ENCODE measurements at regions not wholly inside any gene's neighbourhood (a gene's known extent, or its start where the extent isn't known, plus 50 kb on each side); places are given as distances from the start of the nearest gene placed in this dataset.

- no peak for DNase-seq (ENCODE audit: low spot score)
- no peak for TF ChIP-seq CTCF (IDR thresholded peaks at IDR 0.05; ENCODE audit: extremely low read depth, missing control alignments)
Observed at GRCh38 chr10:31145986-31146385, 114.3 kb upstream of the ZNF438 start.

GRCh38 chr10:31146491-31147209 is 115.0 kb upstream of the ZNF438 start:
- no peak for DNase-seq (ENCODE audit: low spot score)
- TF ChIP-seq CTCF (IDR thresholded peaks at IDR 0.05; ENCODE audit: extremely low read depth, missing control alignments), result no peak

DNA sequence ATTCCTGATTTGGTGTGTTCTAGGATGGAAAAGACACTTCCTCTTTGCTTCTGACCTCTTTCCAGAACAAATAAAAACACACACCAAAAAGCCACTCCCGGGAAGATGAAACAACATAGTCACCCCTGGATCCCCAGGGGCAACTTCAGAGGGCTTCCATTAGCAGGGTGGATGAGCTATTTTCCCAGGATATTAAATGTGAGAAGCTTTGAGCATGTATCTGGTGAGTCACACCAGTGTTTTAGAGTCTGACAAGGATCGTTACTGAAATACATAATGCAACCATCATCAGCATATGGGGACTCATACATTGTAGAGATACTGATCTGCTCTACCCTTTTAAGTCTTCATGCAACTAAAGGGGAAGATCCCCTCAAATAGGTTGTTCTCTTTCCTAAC is 115.5 kb upstream of the ZNF438 start:
- DNase-seq (ENCODE audit: low spot score), result no peak
- TF ChIP-seq CTCF (IDR thresholded peaks at IDR 0.05; ENCODE audit: extremely low read depth, missing control alignments), result no peak

DNA sequence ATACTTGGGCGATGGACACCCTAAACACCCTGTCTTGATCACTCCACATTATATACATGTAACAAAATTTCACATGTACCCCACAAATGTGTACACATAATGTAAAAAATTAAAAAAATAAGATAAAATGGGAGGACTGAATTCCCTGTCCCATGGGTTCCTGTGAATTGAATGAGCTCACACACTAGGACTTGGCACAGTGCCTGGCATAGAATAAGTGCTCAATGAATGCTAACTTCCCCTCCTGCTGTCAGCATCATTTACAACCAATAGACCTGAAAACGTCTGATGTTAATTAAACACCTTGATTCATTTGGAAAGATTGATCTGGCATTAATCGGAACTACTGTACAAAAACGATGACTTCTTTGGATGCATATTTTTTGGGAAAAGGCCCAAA is 117.3 kb upstream of the ZNF438 start:
- no peak for TF ChIP-seq CTCF (IDR thresholded peaks at IDR 0.05; ENCODE audit: extremely low read depth, missing control alignments)
- no peak for DNase-seq (ENCODE audit: low spot score)

- TF ChIP-seq CTCF (IDR thresholded peaks at IDR 0.05; ENCODE audit: extremely low read depth, missing control alignments), result no peak
- DNase-seq (ENCODE audit: low spot score), result no peak
Observed at GRCh38 chr10:31149835-31150512, 118.3 kb upstream of the ZNF438 start.

DNA sequence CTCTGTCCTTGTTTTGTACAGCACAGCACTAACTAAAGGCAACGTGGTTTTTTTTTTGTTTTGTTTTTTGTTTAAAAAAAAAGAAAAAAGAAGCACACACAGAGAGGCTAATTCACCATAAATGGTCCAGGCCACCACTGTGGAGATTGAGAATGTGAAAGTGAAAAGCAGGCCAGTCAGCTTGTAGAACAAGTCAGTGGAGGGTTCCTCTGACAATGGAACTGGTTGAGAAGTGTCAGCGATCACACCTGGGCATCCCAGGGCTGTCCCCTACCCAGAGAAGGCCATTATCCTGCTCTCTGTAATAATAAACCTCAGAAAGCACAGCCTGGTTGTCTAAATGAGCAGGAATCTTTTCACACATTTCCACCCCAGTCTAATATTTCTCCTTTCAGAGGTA is 119.6 kb upstream of the ZNF438 start:
- TF ChIP-seq CTCF (IDR thresholded peaks at IDR 0.05; ENCODE audit: extremely low read depth, missing control alignments), result no peak
- no peak for DNase-seq (ENCODE audit: low spot score)

- no peak for DNase-seq (ENCODE audit: low spot score)
- TF ChIP-seq CTCF (IDR thresholded peaks at IDR 0.05; ENCODE audit: extremely low read depth, missing control alignments), result no peak
Observed at GRCh38 chr10:31152421-31153135, 120.9 kb upstream of the ZNF438 start.

Measured in GM20000 (cell line).